Panc1 (cell line): ENCODE measurements at regions not wholly inside any gene's neighbourhood (a gene's known extent, or its start where the extent isn't known, plus 50 kb on each side); places are given as distances from the start of the nearest gene placed in this dataset.

ENCODE experiments used
- POLR2AphosphoS5 ChIP-seq: IDR thresholded peaks from 2 replicates; pipeline ENCODE4 v1.6.1; 2012; ENCODE audit warnings: mild to moderate bottlenecking, low read depth, low read length, moderate library complexity
- SIN3A ChIP-seq: IDR thresholded peaks from 2 replicates; pipeline ENCODE4 v1.6.1; 2012; ENCODE audit warnings: low read depth, mild to moderate bottlenecking, low read length, moderate library complexity, borderline replicate concordance; ENCODE audit not compliant: insufficient read depth
- TF ChIP-seq, protein P1 (sequence below): fragments of 450-650 bp; IDR thresholded peaks from 2 replicates; pipeline ENCODE4 v1.5.1; 2017; ENCODE audit warnings: mild to moderate bottlenecking
- TF ChIP-seq, protein P2 (sequence below), 2 experiments: IDR thresholded peaks; 2 replicates each; pipeline ENCODE4 v1.6.1; 2011 to 2012; ENCODE audit warnings: low read depth in 2 of 2, control low read depth in 1 of 2, low read length in 1 of 2, mild to moderate bottlenecking in 1 of 2, moderate library complexity in 1 of 2; ENCODE audit not compliant: insufficient read depth in 1 of 2

DNA sequence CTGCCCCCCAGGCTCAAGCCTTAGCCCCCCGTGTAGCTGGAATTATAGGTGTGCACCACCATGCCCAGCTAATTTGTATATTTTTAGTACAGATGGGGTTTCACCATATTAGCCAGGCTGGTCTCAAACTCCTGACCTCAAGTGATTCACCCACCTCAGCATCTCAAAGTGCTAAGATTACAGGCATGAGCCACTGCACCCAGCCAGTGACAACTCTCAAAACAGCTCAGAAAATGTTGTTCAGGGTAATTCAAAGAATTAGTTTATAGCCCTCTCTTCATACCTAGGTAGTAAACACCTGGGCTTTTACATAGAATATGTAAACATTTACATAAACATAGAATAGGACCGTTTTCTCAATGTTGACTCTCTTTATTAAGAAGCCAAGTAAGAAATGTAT lies 168.7 kb downstream of the ENC1 start:
- TF ChIP-seq, protein P1, sequence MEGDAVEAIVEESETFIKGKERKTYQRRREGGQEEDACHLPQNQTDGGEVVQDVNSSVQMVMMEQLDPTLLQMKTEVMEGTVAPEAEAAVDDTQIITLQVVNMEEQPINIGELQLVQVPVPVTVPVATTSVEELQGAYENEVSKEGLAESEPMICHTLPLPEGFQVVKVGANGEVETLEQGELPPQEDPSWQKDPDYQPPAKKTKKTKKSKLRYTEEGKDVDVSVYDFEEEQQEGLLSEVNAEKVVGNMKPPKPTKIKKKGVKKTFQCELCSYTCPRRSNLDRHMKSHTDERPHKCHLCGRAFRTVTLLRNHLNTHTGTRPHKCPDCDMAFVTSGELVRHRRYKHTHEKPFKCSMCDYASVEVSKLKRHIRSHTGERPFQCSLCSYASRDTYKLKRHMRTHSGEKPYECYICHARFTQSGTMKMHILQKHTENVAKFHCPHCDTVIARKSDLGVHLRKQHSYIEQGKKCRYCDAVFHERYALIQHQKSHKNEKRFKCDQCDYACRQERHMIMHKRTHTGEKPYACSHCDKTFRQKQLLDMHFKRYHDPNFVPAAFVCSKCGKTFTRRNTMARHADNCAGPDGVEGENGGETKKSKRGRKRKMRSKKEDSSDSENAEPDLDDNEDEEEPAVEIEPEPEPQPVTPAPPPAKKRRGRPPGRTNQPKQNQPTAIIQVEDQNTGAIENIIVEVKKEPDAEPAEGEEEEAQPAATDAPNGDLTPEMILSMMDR, result no peak
- TF ChIP-seq, protein P2, sequence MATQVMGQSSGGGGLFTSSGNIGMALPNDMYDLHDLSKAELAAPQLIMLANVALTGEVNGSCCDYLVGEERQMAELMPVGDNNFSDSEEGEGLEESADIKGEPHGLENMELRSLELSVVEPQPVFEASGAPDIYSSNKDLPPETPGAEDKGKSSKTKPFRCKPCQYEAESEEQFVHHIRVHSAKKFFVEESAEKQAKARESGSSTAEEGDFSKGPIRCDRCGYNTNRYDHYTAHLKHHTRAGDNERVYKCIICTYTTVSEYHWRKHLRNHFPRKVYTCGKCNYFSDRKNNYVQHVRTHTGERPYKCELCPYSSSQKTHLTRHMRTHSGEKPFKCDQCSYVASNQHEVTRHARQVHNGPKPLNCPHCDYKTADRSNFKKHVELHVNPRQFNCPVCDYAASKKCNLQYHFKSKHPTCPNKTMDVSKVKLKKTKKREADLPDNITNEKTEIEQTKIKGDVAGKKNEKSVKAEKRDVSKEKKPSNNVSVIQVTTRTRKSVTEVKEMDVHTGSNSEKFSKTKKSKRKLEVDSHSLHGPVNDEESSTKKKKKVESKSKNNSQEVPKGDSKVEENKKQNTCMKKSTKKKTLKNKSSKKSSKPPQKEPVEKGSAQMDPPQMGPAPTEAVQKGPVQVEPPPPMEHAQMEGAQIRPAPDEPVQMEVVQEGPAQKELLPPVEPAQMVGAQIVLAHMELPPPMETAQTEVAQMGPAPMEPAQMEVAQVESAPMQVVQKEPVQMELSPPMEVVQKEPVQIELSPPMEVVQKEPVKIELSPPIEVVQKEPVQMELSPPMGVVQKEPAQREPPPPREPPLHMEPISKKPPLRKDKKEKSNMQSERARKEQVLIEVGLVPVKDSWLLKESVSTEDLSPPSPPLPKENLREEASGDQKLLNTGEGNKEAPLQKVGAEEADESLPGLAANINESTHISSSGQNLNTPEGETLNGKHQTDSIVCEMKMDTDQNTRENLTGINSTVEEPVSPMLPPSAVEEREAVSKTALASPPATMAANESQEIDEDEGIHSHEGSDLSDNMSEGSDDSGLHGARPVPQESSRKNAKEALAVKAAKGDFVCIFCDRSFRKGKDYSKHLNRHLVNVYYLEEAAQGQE (IDR thresholded peaks at IDR 0.05; ENCODE audit: insufficient read depth in 1 of 2, low read depth in 2 of 2, low read length in 1 of 2), result no peak
- no peak for TF ChIP-seq POLR2AphosphoS5
- no peak for TF ChIP-seq SIN3A
